ENCODE measurements at regions not wholly inside any gene's neighbourhood (a gene's known extent, or its start where the extent isn't known, plus 50 kb on each side); places are given as distances from the start of the nearest gene placed in this dataset.

DNA sequence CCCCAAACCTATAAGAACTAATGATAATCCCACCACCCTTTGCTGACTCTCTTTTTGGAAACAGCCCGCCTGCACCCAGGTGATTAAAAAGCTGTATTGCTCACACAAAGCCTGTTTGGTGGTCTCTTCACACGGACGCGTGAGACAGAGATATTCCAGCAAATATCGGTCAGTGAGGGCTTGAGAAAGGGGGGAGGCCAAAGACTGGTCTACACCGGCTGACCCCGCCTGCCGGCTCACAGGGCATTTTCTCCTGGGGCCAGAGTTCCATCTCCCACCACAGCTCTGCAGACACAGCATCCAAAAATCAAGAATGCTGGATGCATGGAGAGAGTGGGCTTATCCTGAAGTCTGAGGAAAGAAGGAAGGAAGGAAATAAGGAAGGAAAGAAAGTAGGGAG is 176.0 kb downstream of the SHOX start:
- H3K4me1 ChIP-seq, result no peaks in the 10 kb centered on the region
- no peaks in the 10 kb centered on the region for H3K36me3 ChIP-seq
- TF ChIP-seq, protein P1, sequence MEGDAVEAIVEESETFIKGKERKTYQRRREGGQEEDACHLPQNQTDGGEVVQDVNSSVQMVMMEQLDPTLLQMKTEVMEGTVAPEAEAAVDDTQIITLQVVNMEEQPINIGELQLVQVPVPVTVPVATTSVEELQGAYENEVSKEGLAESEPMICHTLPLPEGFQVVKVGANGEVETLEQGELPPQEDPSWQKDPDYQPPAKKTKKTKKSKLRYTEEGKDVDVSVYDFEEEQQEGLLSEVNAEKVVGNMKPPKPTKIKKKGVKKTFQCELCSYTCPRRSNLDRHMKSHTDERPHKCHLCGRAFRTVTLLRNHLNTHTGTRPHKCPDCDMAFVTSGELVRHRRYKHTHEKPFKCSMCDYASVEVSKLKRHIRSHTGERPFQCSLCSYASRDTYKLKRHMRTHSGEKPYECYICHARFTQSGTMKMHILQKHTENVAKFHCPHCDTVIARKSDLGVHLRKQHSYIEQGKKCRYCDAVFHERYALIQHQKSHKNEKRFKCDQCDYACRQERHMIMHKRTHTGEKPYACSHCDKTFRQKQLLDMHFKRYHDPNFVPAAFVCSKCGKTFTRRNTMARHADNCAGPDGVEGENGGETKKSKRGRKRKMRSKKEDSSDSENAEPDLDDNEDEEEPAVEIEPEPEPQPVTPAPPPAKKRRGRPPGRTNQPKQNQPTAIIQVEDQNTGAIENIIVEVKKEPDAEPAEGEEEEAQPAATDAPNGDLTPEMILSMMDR (IDR thresholded peaks at IDR 0.05), result no peak
- TF ChIP-seq EP300 (IDR thresholded peaks at IDR 0.05) (no peak), POLR2AphosphoS5 (IDR thresholded peaks at IDR 0.05) (no peak), POLR2A (IDR thresholded peaks at IDR 0.05; ENCODE audit: low read depth) (no peak)
- no peak overlapping the region for H3K4me3 ChIP-seq
- peak; percentile 55 for DNase-seq (ENCODE audit: extremely low spot score)
- intact Hi-C loops (cut with DNase I), result no loop called here
- 94% methylated on average over 8 of the region's 8 CpGs for WGBS
- peaks cover 0 to 42% (median 0%) of the 10 kb centered on the region in 4 donors for H3K27me3 ChIP-seq
- no peak overlapping the region for H3K27ac ChIP-seq (replicated peaks in 1 of 4)
- peaks cover 0 to 7% (median 0%) of the 10 kb centered on the region in 4 donors for H3K9me3 ChIP-seq

DNA sequence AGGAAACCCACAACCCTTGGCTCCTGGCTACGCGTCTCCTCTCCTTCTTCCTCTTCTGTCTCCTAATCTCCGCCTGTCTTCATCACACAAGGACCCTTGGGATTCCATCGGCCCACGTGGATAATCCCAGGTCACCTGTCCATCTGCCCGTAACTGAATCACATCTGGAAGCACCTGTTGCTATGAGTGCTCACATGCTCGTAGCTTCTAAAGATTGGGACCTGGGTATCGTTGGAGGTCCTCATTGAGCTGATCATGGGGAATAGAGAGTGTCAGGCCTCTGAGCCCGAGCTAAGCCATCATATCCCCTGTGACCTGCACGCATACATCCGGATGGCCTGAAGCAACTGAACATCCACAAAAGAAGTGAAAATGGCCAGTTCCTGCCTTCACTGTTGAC is 175.4 kb downstream of the SHOX start:
- intact Hi-C loops (cut with DNase I), result no loop called here
- TF ChIP-seq, protein P1 (IDR thresholded peaks at IDR 0.05), result no peak
- no peak for TF ChIP-seq POLR2A (IDR thresholded peaks at IDR 0.05; ENCODE audit: low read depth)
- Histone ChIP-seq H3K4me1 (no peaks in the 10 kb centered on the region), H3K27ac (replicated peaks in 1 of 4) (no peak overlapping the region), H3K36me3 (no peaks in the 10 kb centered on the region), H3K27me3 (peaks cover 0 to 42% (median 0%) of the 10 kb centered on the region in 4 donors), H3K9me3 (peaks cover 0 to 7% (median 0%) of the 10 kb centered on the region in 4 donors), H3K4me3 (no peak overlapping the region)
- 83% methylated on average over 11 of the region's 11 CpGs for WGBS
- peak; percentile 70 for DNase-seq (ENCODE audit: extremely low spot score)

DNA sequence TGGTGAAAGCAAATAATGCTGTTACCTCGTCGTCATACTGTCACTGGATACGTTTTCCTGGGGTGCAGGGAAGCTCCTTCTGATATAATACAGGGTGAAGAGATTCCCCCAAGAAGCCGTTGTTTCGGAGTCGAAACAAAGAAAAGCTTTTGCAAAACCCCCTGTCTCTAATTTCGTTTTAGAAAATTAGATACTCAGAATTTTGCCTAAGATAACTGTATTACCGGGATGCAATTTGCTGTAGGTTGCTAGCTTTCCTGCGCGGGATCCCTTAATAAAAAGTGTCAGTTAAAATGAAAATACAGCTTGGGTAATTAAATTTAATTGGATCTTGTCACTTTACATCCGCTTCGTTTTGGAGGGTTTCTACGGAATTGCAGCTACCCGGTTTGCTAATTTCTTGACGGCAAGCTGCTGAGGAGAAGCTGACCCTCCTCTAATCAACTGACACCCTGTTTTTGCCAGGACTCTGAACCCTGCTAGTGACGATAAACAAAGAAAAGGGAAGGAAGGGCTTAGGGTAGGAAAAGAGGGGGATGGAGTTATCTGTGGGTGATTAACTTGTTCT is 174.6 kb downstream of the SHOX start:
- DNase-seq (ENCODE audit: extremely low spot score), result peak; percentile 39
- Histone ChIP-seq H3K4me3 (no peak overlapping the region), H3K27me3 (peaks cover 0 to 48% (median under 1%) of the 10 kb centered on the region in 4 donors), H3K4me1 (no peaks in the 10 kb centered on the region), H3K36me3 (no peaks in the 10 kb centered on the region), H3K9me3 (peaks cover 0 to 9% (median 0%) of the 10 kb centered on the region in 4 donors), H3K27ac (replicated peaks in 1 of 4) (no peak overlapping the region)
- 34% methylated on average over 16 of the region's 16 CpGs for WGBS
- TF ChIP-seq, protein P1 (IDR thresholded peaks at IDR 0.05), result no peak
- TF ChIP-seq POLR2AphosphoS5 (IDR thresholded peaks at IDR 0.05) (no peak), EP300 (IDR thresholded peaks at IDR 0.05) (no peak), POLR2A (IDR thresholded peaks at IDR 0.05; ENCODE audit: low read depth) (no peak)
- intact Hi-C loops (cut with DNase I), result no loop called here

DNA sequence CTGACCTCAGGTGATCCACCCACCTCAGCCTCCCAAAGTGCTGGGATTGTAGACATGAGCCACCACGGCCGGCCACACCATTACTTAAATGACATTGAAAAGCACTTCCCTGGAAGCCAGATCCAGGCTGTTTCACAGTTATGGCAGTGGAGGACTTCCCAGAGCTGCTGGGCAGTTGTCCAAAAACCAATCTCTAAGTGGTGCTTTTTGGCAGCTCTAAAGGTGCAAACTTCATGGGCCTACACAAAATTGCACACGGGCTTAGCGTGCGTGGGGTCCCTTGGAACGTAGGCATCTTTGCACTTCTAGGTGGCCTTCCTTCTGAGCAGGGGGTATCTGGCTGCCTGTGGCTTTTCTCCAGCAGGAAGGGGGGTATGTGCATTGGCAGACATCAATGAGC is 172.3 kb downstream of the SHOX start:
- H3K36me3 ChIP-seq, result no peaks in the 10 kb centered on the region
- 50% methylated on average over 2 of the region's 6 CpGs for WGBS
- H3K9me3 ChIP-seq, result peaks cover 0 to 9% (median 0%) of the 10 kb centered on the region in 4 donors
- peak; percentile 45 for DNase-seq (ENCODE audit: extremely low spot score)
- no peak overlapping the region for H3K4me3 ChIP-seq
- no peak for TF ChIP-seq POLR2AphosphoS5 (IDR thresholded peaks at IDR 0.05)
- TF ChIP-seq, protein P1 (IDR thresholded peaks at IDR 0.05), result no peak
- intact Hi-C loops (cut with DNase I), result no loop called here
- H3K4me1 ChIP-seq, result no peaks in the 10 kb centered on the region
- H3K27me3 ChIP-seq, result peaks cover 0 to 49% (median 3%) of the 10 kb centered on the region in 4 donors
- no peak overlapping the region for H3K27ac ChIP-seq (replicated peaks in 1 of 4)

DNA sequence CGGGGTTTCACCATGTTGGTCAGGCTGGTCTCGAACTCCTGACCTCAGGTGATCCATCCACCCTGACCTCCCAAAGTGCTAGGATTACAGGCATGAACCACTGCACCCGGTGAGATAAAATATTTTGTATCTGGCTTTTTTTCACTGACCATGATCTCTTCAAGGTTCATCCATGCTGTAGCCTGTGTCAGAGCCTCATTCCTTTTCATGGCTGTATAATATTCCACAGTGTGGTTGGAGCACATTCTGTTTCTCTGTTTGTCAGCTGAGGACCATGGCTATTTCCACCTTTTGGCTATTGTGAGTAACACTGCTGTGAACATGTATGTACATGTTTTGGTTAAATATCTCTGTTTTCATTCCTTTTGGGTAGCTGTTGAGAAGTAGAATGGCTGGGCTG is 169.2 kb downstream of the SHOX start:
- no peak overlapping the region for H3K27ac ChIP-seq (replicated peaks in 1 of 4)
- no peak overlapping the region for H3K4me3 ChIP-seq
- H3K36me3 ChIP-seq, result no peaks in the 10 kb centered on the region
- WGBS, result 89% methylated on average over 3 of the region's 3 CpGs
- peaks cover 0 to 31% (median 3%) of the 10 kb centered on the region in 4 donors for H3K27me3 ChIP-seq
- H3K9me3 ChIP-seq, result peaks cover 0 to 9% (median 0%) of the 10 kb centered on the region in 4 donors
- intact Hi-C loops (cut with DNase I), result no loop called here
- TF ChIP-seq POLR2AphosphoS5 (IDR thresholded peaks at IDR 0.05), result no peak
- TF ChIP-seq POLR2A (IDR thresholded peaks at IDR 0.05; ENCODE audit: low read depth), result no peak
- no peak for TF ChIP-seq EP300 (IDR thresholded peaks at IDR 0.05)
- TF ChIP-seq, protein P1 (IDR thresholded peaks at IDR 0.05), result no peak
- DNase-seq (ENCODE audit: extremely low spot score), result no peak
- H3K4me1 ChIP-seq, result no peaks in the 10 kb centered on the region

Measured in esophagus muscularis mucosa (tissue), 4 donors.